ENCODE measurements at regions not wholly inside any gene's neighbourhood (a gene's known extent, or its start where the extent isn't known, plus 50 kb on each side); places are given as distances from the start of the nearest gene placed in this dataset.

- Mint-ChIP-seq H3K4me3 (no peak overlapping the region), H3K27me3 (ENCODE audit: low read depth) (peaks cover 5% of the 10 kb centered on the region), H3K27ac (no peak overlapping the region), H3K36me3 (ENCODE audit: low read depth) (no peaks in the 10 kb centered on the region), H3K4me1 (ENCODE audit: low read depth) (no peaks in the 10 kb centered on the region), H3K9me3 (no peaks in the 10 kb centered on the region)
These were observed 171.7 kb downstream of the LSM5 start for GRCh38 chr7:32318300-32319011.

- H3K27me3 Mint-ChIP-seq (ENCODE audit: low read depth) = peaks cover 5% of the 10 kb centered on the region
- no peaks in the 10 kb centered on the region for H3K36me3 Mint-ChIP-seq (ENCODE audit: low read depth)
- H3K4me1 Mint-ChIP-seq (ENCODE audit: low read depth) = no peaks in the 10 kb centered on the region
- no peak overlapping the region for H3K4me3 Mint-ChIP-seq
- H3K9me3 Mint-ChIP-seq = no peaks in the 10 kb centered on the region
- H3K27ac Mint-ChIP-seq = no peak overlapping the region
These were observed 173.3 kb downstream of the LSM5 start for GRCh38 chr7:32316839-32317238.

GRCh38 chr7:32314761-32315160 lies 175.4 kb downstream of the LSM5 start:
- H3K36me3 Mint-ChIP-seq (ENCODE audit: low read depth) = no peaks in the 10 kb centered on the region
- H3K9me3 Mint-ChIP-seq = no peaks in the 10 kb centered on the region

GRCh38 chr7:32301427-32301826 lies 188.8 kb downstream of the LSM5 start:
- peaks cover 50% of the 10 kb centered on the region for H3K27me3 Mint-ChIP-seq (ENCODE audit: low read depth)
- H3K4me1 Mint-ChIP-seq (ENCODE audit: low read depth) = peaks cover 5% of the 10 kb centered on the region
- no peak overlapping the region for H3K4me3 Mint-ChIP-seq

More at GRCh38 chr7:32314761-32315160, 175.4 kb downstream of the LSM5 start:
- Mint-ChIP-seq H3K27ac (no peak overlapping the region), H3K27me3 (ENCODE audit: low read depth) (peaks cover 5% of the 10 kb centered on the region), H3K4me3 (no peak overlapping the region), H3K4me1 (ENCODE audit: low read depth) (no peaks in the 10 kb centered on the region)

GRCh38 chr7:32299133-32299702 lies 191.0 kb downstream of the LSM5 start:
- Mint-ChIP-seq H3K27ac (no peak overlapping the region), H3K9me3 (no peaks in the 10 kb centered on the region), H3K4me3 (no peak overlapping the region), H3K4me1 (ENCODE audit: low read depth) (peaks cover 5% of the 10 kb centered on the region), H3K36me3 (ENCODE audit: low read depth) (no peaks in the 10 kb centered on the region), H3K27me3 (ENCODE audit: low read depth) (peaks cover 55% of the 10 kb centered on the region)

More at GRCh38 chr7:32301427-32301826, 188.8 kb downstream of the LSM5 start:
- Mint-ChIP-seq H3K36me3 (ENCODE audit: low read depth) (no peaks in the 10 kb centered on the region), H3K27ac (no peak overlapping the region), H3K9me3 (no peaks in the 10 kb centered on the region)

GRCh38 chr7:32298408-32299132 lies 191.6 kb downstream of the LSM5 start:
- Mint-ChIP-seq H3K4me3 (no peak overlapping the region), H3K27ac (no peak overlapping the region)

GRCh38 chr7:32293833-32294232 lies 196.3 kb downstream of the LSM5 start:
- Mint-ChIP-seq H3K4me1 (ENCODE audit: low read depth) (peaks cover 2% of the 10 kb centered on the region), H3K36me3 (ENCODE audit: low read depth) (no peaks in the 10 kb centered on the region), H3K27ac (no peak overlapping the region), H3K27me3 (ENCODE audit: low read depth) (peaks cover 24% of the 10 kb centered on the region), H3K4me3 (no peak overlapping the region), H3K9me3 (no peaks in the 10 kb centered on the region)

More at GRCh38 chr7:32298408-32299132, 191.6 kb downstream of the LSM5 start:
- Mint-ChIP-seq H3K27me3 (ENCODE audit: low read depth) (peaks cover 55% of the 10 kb centered on the region), H3K4me1 (ENCODE audit: low read depth) (peaks cover 5% of the 10 kb centered on the region), H3K36me3 (ENCODE audit: low read depth) (no peaks in the 10 kb centered on the region), H3K9me3 (no peaks in the 10 kb centered on the region)

- Mint-ChIP-seq H3K4me3 (no peak overlapping the region), H3K4me1 (ENCODE audit: low read depth) (no peaks in the 10 kb centered on the region), H3K36me3 (ENCODE audit: low read depth) (no peaks in the 10 kb centered on the region), H3K27me3 (ENCODE audit: low read depth) (no peaks in the 10 kb centered on the region), H3K9me3 (no peaks in the 10 kb centered on the region), H3K27ac (no peak overlapping the region)
These were observed 200.3 kb downstream of the LSM5 start for GRCh38 chr7:32289651-32290414.

GRCh38 chr7:32285698-32286097 lies 204.5 kb downstream of the LSM5 start:
- H3K27me3 Mint-ChIP-seq (ENCODE audit: low read depth) = no peaks in the 10 kb centered on the region
- H3K4me3 Mint-ChIP-seq = no peak overlapping the region
- no peak overlapping the region for H3K27ac Mint-ChIP-seq
- H3K9me3 Mint-ChIP-seq = no peaks in the 10 kb centered on the region
- H3K4me1 Mint-ChIP-seq (ENCODE audit: low read depth) = no peaks in the 10 kb centered on the region
- no peaks in the 10 kb centered on the region for H3K36me3 Mint-ChIP-seq (ENCODE audit: low read depth)

- Mint-ChIP-seq H3K36me3 (ENCODE audit: low read depth) (no peaks in the 10 kb centered on the region), H3K27ac (no peak overlapping the region), H3K4me1 (ENCODE audit: low read depth) (no peaks in the 10 kb centered on the region), H3K4me3 (no peak overlapping the region), H3K27me3 (ENCODE audit: low read depth) (no peaks in the 10 kb centered on the region), H3K9me3 (no peaks in the 10 kb centered on the region)
These were observed 206.6 kb downstream of the LSM5 start for GRCh38 chr7:32283546-32283945.

GRCh38 chr7:32279500-32279899 lies 209.3 kb upstream of the PDE1C start:
- Mint-ChIP-seq H3K9me3 (no peaks in the 10 kb centered on the region), H3K36me3 (ENCODE audit: low read depth) (no peaks in the 10 kb centered on the region), H3K4me3 (no peak overlapping the region), H3K27me3 (ENCODE audit: low read depth) (peaks cover 4% of the 10 kb centered on the region), H3K4me1 (ENCODE audit: low read depth) (peaks cover 6% of the 10 kb centered on the region), H3K27ac (no peak overlapping the region)

- no peaks in the 10 kb centered on the region for H3K9me3 Mint-ChIP-seq
- peaks cover 4% of the 10 kb centered on the region for H3K27me3 Mint-ChIP-seq (ENCODE audit: low read depth)
- peaks cover 6% of the 10 kb centered on the region for H3K4me1 Mint-ChIP-seq (ENCODE audit: low read depth)
- no peak overlapping the region for H3K4me3 Mint-ChIP-seq
- H3K27ac Mint-ChIP-seq = no peak overlapping the region
- H3K36me3 Mint-ChIP-seq (ENCODE audit: low read depth) = no peaks in the 10 kb centered on the region
These were observed 205.2 kb upstream of the PDE1C start for GRCh38 chr7:32275216-32276009.

- Mint-ChIP-seq H3K9me3 (no peaks in the 10 kb centered on the region), H3K36me3 (ENCODE audit: low read depth) (no peaks in the 10 kb centered on the region), H3K27me3 (ENCODE audit: low read depth) (peaks cover 4% of the 10 kb centered on the region), H3K27ac (no peak overlapping the region), H3K4me3 (no peak overlapping the region), H3K4me1 (ENCODE audit: low read depth) (peaks cover 6% of the 10 kb centered on the region)
These were observed 203.1 kb upstream of the PDE1C start for GRCh38 chr7:32273297-32273696.
